ENCODE measurements at regions not wholly inside any gene's neighbourhood (a gene's known extent, or its start where the extent isn't known, plus 50 kb on each side); places are given as distances from the start of the nearest gene placed in this dataset.

DNA sequence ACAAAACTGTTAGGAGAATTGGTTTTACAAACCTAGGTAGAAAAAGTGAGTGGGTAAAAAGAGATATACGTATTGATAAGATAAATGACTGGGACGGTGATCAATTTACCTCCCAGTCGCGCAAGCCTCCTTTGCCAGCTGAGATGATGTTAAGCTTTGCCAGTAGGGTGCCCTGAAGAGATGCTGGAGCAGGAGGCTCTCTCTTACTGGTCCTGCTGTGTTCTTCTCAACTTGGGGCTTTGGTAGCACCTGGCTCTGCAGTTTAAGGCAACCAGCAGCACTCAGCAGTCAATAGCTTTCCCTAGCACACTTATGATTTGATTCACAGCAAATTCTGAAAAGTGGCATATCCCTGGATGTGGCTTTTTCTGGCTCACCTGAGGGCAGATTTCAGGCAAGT, 1461.7 kb downstream of the ADGRL3 start:
- TF ChIP-seq, protein P1, sequence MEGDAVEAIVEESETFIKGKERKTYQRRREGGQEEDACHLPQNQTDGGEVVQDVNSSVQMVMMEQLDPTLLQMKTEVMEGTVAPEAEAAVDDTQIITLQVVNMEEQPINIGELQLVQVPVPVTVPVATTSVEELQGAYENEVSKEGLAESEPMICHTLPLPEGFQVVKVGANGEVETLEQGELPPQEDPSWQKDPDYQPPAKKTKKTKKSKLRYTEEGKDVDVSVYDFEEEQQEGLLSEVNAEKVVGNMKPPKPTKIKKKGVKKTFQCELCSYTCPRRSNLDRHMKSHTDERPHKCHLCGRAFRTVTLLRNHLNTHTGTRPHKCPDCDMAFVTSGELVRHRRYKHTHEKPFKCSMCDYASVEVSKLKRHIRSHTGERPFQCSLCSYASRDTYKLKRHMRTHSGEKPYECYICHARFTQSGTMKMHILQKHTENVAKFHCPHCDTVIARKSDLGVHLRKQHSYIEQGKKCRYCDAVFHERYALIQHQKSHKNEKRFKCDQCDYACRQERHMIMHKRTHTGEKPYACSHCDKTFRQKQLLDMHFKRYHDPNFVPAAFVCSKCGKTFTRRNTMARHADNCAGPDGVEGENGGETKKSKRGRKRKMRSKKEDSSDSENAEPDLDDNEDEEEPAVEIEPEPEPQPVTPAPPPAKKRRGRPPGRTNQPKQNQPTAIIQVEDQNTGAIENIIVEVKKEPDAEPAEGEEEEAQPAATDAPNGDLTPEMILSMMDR (conservative IDR thresholded peaks at IDR 0.05; ENCODE audit: low read depth, low read length) = no peak
- no peak for DNase-seq (ENCODE audit: low read depth)
- no peak overlapping the region for H3K4me3 ChIP-seq (ENCODE audit: low read depth, low read length)

DNA sequence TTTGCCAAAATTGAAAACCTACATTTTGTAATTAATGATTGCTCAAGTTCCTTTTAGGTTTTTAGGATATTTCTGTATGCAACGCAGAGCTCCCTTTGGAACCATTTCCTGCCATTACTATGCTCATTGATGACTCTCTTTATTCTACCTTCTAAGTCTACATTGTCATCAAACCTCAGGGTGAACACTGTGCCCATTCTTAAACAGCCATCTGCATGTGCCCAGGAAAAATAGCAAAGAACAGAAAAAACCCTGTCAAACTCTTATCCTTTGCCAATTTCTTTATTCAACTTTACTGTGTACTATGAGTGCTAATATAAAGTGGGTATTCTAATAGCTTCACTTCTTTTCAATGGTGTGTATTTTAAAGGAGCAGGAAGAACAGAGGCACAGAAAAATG, 1455.9 kb downstream of the ADGRL3 start:
- DNase-seq (ENCODE audit: low read depth) = no peak
- TF ChIP-seq, protein P1 (conservative IDR thresholded peaks at IDR 0.05; ENCODE audit: low read depth, low read length) = no peak
- no peak overlapping the region for H3K4me3 ChIP-seq (ENCODE audit: low read depth, low read length)

DNA sequence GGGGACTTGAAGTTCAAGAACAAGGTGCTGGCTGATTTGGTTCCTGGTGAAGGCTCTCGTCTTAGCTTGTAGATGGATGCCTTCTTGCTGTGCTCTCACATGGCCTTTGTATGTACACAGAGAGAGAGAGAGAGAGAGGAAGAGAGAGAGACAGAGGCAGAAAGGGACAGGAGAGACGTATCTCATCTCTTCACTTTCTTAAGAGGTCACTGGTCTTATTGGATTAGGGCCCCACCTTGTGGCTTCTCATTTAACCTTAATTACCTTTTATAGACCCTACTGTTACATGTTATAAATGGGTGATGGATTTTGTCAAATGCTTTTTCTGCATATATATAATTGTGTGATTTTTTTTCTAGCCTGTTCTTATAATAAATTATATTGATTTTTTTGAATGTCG, 1444.2 kb downstream of the ADGRL3 start:
- no peak overlapping the region for H3K4me3 ChIP-seq (ENCODE audit: low read depth, low read length)
- TF ChIP-seq, protein P1 (conservative IDR thresholded peaks at IDR 0.05; ENCODE audit: low read depth, low read length) = no peak
- DNase-seq (ENCODE audit: low read depth) = peak; percentile 43

DNA sequence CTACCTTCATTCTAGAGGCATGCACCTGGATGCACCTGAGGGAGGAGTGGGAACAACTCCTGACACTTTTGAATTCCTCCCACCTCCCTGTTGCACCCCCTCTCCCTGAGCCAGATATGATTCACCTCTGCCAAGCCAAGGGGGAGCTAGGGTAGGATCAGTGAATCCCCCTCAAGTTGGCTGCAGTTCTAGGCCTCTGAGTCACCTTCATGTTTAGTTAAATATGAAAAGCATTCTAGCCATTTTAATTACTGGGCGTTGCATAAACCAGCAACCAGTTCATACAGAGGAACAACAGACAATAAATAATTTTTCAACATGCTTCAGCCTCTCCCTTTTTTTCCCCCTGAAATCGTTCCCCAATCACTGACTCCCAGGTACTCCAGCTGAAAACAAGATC, 1440.2 kb downstream of the ADGRL3 start:
- TF ChIP-seq, protein P1 (conservative IDR thresholded peaks at IDR 0.05; ENCODE audit: low read depth, low read length) = no peak
- no peak for DNase-seq (ENCODE audit: low read depth)
- no peak overlapping the region for H3K4me3 ChIP-seq (ENCODE audit: low read depth, low read length)

DNA sequence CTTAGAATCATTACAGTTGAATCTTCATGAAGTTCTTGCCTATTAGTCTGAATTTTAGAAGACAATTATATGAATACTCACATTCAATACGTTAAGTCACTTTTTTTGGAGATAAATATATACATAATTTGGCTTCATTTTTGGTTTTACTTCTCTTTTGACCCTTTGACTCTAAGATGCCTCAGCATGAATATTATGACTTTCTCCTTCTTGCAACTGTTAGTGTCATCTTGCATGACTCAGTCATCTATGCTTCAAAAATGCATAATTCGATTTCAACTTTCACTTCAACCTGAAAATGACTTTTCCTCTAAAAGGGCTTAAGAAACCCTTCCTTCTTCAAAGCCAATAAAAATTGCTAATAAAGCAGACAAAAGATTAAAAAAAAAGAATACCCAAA, 1427.5 kb downstream of the ADGRL3 start:
- DNase-seq (ENCODE audit: low read depth) = no peak
- TF ChIP-seq, protein P1 (conservative IDR thresholded peaks at IDR 0.05; ENCODE audit: low read depth, low read length) = no peak
- no peak overlapping the region for H3K4me3 ChIP-seq (ENCODE audit: low read depth, low read length)

DNA sequence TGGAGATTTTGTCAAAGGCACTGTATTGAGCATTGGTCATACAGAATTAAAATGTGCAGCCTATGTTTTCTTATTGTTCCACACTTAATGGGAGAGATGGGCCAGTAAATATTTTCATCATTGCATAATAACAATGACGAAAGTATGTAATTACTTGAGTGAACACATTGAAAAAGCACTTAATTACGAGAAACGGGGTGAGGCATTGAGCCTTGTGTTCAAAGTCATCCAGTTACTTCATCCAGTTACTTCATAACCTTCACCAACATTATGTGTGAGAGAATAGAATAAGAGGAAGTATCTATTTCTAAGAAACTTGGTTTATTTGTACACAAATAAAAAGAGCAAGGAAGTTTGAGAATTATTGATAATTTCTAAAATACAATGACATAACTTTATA, 1427.0 kb downstream of the ADGRL3 start:
- TF ChIP-seq, protein P1 (conservative IDR thresholded peaks at IDR 0.05; ENCODE audit: low read depth, low read length) = no peak
- DNase-seq (ENCODE audit: low read depth) = no peak
- no peak overlapping the region for H3K4me3 ChIP-seq (ENCODE audit: low read depth, low read length)

DNA sequence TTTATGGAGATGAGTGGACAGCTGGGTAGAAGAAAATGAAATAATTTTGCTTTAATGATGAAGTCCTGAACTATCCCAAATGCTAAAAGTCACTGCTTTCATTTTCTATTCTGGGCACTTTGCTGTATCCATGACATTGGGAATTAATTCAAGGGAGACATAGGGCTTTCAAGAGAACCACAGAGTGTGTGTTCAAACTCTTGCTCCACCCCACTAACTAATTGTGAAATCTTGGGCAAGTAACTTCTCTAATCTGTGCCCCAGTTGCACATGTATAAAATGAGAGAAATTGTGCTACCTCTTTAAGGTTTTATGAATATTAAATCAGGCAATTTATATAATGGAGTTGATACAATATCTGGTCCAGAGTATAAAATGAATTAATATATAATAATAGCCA, 1422.0 kb downstream of the ADGRL3 start:
- TF ChIP-seq, protein P1 (conservative IDR thresholded peaks at IDR 0.05; ENCODE audit: low read depth, low read length) = no peak
- no peak overlapping the region for H3K4me3 ChIP-seq (ENCODE audit: low read depth, low read length)
- no peak for DNase-seq (ENCODE audit: low read depth)

Data from choroid plexus epithelial cell (primary cell).